ENCODE measurements at regions not wholly inside any gene's neighbourhood (a gene's known extent, or its start where the extent isn't known, plus 50 kb on each side); places are given as distances from the start of the nearest gene placed in this dataset.

GRCh38 chr4:84279678-84280077, 219.4 kb downstream of the NKX6-1 start:
- Histone ChIP-seq H3K36me3 (ENCODE audit: insufficient read depth, low read length) (no peaks in the 10 kb centered on the region), H3K27me3 (ENCODE audit: control insufficient read depth in 1 of 2, insufficient read depth in 2 of 2, low read length in 2 of 2) (no peaks in the 10 kb centered on the region), H3K4me3 (ENCODE audit: low read length) (no peak overlapping the region), H3K9me3 (ENCODE audit: control insufficient read depth in 1 of 2, insufficient read depth in 1 of 2, low read length in 2 of 2) (no peaks in the 10 kb centered on the region), H3K27ac (ENCODE audit: low read depth in 1 of 2, low read length in 2 of 2) (no peak overlapping the region), H3K4me1 (ENCODE audit: insufficient read depth, low read length) (no peaks in the 10 kb centered on the region)
- no peak for TF ChIP-seq CTCF (IDR thresholded peaks at IDR 0.05)
- H3K36me3 Mint-ChIP-seq (ENCODE audit: low read depth), result no peaks in the 10 kb centered on the region
- no peaks in the 10 kb centered on the region for H3K27me3 Mint-ChIP-seq
- intact Hi-C loops (cut with DNase I, micrococcal nuclease), result no loop called here
- no peaks in the 10 kb centered on the region for H3K4me1 Mint-ChIP-seq (ENCODE audit: low read depth)
- no peak overlapping the region for H3K4me3 Mint-ChIP-seq
- no peak overlapping the region for H3K27ac Mint-ChIP-seq
- DNase-seq (no peak), ATAC-seq (ENCODE audit: poor library complexity) (no peak)
- CTCF ChIA-PET, result no interaction called here
- peaks cover 2% of the 10 kb centered on the region for H3K9me3 Mint-ChIP-seq
- POLR2A ChIA-PET, result no interaction called here

- CTCF ChIA-PET, result no interaction called here
- Mint-ChIP-seq H3K36me3 (ENCODE audit: low read depth) (no peaks in the 10 kb centered on the region), H3K27ac (no peak overlapping the region), H3K4me3 (no peak overlapping the region), H3K27me3 (no peaks in the 10 kb centered on the region), H3K9me3 (peaks cover 1% of the 10 kb centered on the region), H3K4me1 (ENCODE audit: low read depth) (no peaks in the 10 kb centered on the region)
- no peak overlapping the region for H3K27ac ChIP-seq (ENCODE audit: low read depth in 1 of 2, low read length in 2 of 2)
- ATAC-seq (ENCODE audit: poor library complexity), result no peak
- no peak for DNase-seq
- H3K9me3 ChIP-seq (ENCODE audit: control insufficient read depth in 1 of 2, insufficient read depth in 1 of 2, low read length in 2 of 2), result no peaks in the 10 kb centered on the region
- H3K27me3 ChIP-seq (ENCODE audit: control insufficient read depth in 1 of 2, insufficient read depth in 2 of 2, low read length in 2 of 2), result no peaks in the 10 kb centered on the region
- POLR2A ChIA-PET, result no interaction called here
- H3K4me3 ChIP-seq (ENCODE audit: low read length), result no peak overlapping the region
- H3K4me1 ChIP-seq (ENCODE audit: insufficient read depth, low read length), result no peaks in the 10 kb centered on the region
- intact Hi-C loops (cut with DNase I, micrococcal nuclease), result no loop called here
- no peak for TF ChIP-seq CTCF (IDR thresholded peaks at IDR 0.05)
- H3K36me3 ChIP-seq (ENCODE audit: insufficient read depth, low read length), result no peaks in the 10 kb centered on the region
Observed at GRCh38 chr4:84277923-84278322, 221.2 kb downstream of the NKX6-1 start.

GRCh38 chr4:84276752-84277151, 222.3 kb downstream of the NKX6-1 start:
- H3K36me3 Mint-ChIP-seq (ENCODE audit: low read depth), result no peaks in the 10 kb centered on the region
- intact Hi-C loops (cut with DNase I, micrococcal nuclease), result no loop called here
- H3K4me3 Mint-ChIP-seq, result no peak overlapping the region
- DNase-seq (no peak), ATAC-seq (ENCODE audit: poor library complexity) (no peak)
- H3K4me3 ChIP-seq (ENCODE audit: low read length), result no peak overlapping the region
- H3K27ac Mint-ChIP-seq, result no peak overlapping the region
- H3K27me3 Mint-ChIP-seq, result no peaks in the 10 kb centered on the region
- H3K4me1 Mint-ChIP-seq (ENCODE audit: low read depth), result no peaks in the 10 kb centered on the region
- no peaks in the 10 kb centered on the region for H3K9me3 ChIP-seq (ENCODE audit: control insufficient read depth in 1 of 2, insufficient read depth in 1 of 2, low read length in 2 of 2)
- no peak for TF ChIP-seq CTCF (IDR thresholded peaks at IDR 0.05)
- POLR2A ChIA-PET, result no interaction called here
- H3K36me3 ChIP-seq (ENCODE audit: insufficient read depth, low read length), result no peaks in the 10 kb centered on the region
- CTCF ChIA-PET, result no interaction called here
- H3K9me3 Mint-ChIP-seq, result no peaks in the 10 kb centered on the region
- H3K27me3 ChIP-seq (ENCODE audit: control insufficient read depth in 1 of 2, insufficient read depth in 2 of 2, low read length in 2 of 2), result no peaks in the 10 kb centered on the region
- H3K27ac ChIP-seq (ENCODE audit: low read depth in 1 of 2, low read length in 2 of 2), result no peak overlapping the region
- H3K4me1 ChIP-seq (ENCODE audit: insufficient read depth, low read length), result no peaks in the 10 kb centered on the region
